Coronary artery (tissue), 2 donors: ENCODE measurements at regions not wholly inside any gene's neighbourhood (a gene's known extent, or its start where the extent isn't known, plus 50 kb on each side); places are given as distances from the start of the nearest gene placed in this dataset.

Experiments
- DNase-seq: peaks from one replicate; pipeline ENCODE4 v3.0.0-alpha.2; 2017; ENCODE audit warnings: low spot score
- H3K27ac ChIP-seq, 2 donors: fragments of 200-600 bp; sonication (generic); one replicate each; pipeline ENCODE4 v1.5.1; 2016 to 2019
- H3K4me3 ChIP-seq: fragments of 200-600 bp; sonication (generic); 2 replicates; pipeline ENCODE4 v1.5.1; 2016; ENCODE audit warnings: mild to moderate bottlenecking, moderate library complexity
- TF ChIP-seq, protein P1 (sequence below): fragments of 200-600 bp; sonication (generic); IDR thresholded peaks from one replicate; pipeline ENCODE4 v1.5.1; 2019; ENCODE audit warnings: antibody characterized with exemption

DNA sequence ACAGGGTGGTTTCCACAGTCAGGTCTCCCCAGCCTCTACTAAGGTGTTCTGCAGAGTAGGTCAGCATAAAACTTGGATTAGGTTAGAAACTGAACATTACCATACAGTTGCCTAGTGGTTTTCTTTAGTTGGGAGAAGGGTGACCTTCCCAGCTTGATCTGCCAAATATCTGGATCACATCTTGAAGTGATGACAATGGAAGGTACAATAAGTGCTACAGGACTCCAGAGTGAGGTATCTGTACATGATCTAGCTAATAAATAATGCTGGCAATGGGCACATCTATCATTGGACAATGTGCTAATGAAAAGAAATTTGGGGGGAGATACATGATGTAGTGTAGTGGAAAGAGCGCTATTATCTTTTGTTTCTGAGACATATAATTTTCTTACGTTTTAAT is 54.6 kb upstream of the ACVR1 start:
- DNase-seq = no peak
- no peak overlapping the region for H3K27ac ChIP-seq
- TF ChIP-seq, protein P1, sequence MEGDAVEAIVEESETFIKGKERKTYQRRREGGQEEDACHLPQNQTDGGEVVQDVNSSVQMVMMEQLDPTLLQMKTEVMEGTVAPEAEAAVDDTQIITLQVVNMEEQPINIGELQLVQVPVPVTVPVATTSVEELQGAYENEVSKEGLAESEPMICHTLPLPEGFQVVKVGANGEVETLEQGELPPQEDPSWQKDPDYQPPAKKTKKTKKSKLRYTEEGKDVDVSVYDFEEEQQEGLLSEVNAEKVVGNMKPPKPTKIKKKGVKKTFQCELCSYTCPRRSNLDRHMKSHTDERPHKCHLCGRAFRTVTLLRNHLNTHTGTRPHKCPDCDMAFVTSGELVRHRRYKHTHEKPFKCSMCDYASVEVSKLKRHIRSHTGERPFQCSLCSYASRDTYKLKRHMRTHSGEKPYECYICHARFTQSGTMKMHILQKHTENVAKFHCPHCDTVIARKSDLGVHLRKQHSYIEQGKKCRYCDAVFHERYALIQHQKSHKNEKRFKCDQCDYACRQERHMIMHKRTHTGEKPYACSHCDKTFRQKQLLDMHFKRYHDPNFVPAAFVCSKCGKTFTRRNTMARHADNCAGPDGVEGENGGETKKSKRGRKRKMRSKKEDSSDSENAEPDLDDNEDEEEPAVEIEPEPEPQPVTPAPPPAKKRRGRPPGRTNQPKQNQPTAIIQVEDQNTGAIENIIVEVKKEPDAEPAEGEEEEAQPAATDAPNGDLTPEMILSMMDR = no peak

DNA sequence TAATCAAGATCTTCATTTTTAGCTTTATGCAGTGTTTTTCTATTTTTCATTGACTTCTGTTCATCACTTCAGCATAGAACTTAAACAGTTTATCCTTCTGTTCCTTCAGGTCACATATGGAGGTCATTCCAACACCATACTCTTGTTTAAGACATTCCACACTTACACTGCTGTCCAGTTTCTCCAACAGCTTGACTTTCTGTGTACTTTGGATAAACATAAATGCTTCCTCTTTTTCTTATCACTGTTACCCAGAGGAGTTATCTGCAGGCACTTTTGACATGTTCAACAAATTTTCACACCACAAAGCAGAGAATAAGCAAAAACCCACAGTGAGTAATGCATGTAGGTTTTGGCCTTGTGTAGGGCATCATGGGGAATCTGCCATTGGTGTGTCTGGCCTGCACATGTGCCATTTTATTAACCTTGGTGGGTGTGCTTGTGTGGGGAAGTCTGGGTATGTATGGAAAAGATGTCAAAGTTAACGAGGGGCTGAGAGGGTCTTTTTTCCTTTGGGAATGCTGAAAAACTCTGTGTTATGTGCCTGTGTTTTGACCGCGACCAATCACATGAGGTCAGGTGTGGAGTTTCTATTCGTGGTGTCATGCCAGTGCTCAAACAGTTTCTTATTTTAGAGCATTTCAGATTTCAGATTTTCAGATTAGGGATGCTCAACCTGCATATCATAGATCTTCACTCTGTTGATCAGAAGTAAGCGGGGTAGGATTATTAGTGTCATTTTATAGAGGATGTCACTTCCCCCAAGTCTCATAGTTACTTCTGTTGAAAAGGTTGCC is 53.9 kb upstream of the ACVR1 start:
- H3K4me3 ChIP-seq = no peak overlapping the region
- TF ChIP-seq, protein P1 = no peak
- DNase-seq = no peak

More for the DNA sequence above, 54.6 kb upstream of the ACVR1 start:
- no peak overlapping the region for H3K4me3 ChIP-seq

DNA sequence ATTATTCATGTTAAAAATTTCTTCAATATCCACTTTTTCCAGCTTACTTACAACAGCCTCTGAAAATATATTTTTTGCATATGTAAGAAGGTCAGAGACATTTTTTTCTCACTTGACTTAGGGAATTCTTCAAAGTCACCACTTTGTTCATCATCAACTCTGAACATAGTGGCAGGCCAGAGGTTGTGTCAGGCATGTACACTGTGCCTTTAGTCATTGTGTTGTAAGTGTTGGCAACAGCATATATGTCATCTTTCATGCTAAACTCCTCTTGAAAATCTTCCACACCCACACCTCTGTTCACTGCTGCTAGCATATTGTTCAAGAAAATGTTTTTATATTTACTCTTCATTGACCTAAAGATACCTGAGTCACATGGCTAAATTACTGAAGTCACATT is 52.2 kb upstream of the ACVR1 start:
- no peak overlapping the region for H3K27ac ChIP-seq
- no peak overlapping the region for H3K4me3 ChIP-seq
- no peak for DNase-seq
- TF ChIP-seq, protein P1 = no peak

More for the DNA sequence above, 53.9 kb upstream of the ACVR1 start:
- no peak overlapping the region for H3K27ac ChIP-seq

DNA sequence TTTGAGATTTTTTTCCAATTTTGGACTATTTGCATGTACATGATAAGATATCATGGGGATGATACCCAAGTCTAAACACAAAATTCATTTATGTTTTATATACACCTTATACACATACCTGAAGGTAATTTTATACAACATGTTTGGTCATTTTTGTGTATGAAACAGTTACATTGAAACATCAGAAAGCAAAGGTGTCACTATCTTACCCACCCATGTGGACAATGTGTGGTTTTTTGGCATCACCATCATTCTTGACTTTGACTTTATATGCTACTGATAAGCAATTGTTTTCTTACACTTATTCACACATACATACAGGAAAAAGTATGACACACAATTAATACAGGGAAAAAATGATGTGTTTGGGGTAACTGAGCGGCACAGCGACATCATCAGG is 51.0 kb upstream of the ACVR1 start:
- no peak overlapping the region for H3K4me3 ChIP-seq
- no peak overlapping the region for H3K27ac ChIP-seq
- no peak for DNase-seq
- TF ChIP-seq, protein P1 = no peak
